Activated CD8-positive, alpha-beta T cell treated with anti-CD3 and anti-CD28 coated beads for 36 hours (primary cell): ENCODE measurements at regions not wholly inside any gene's neighbourhood (a gene's known extent, or its start where the extent isn't known, plus 50 kb on each side); places are given as distances from the start of the nearest gene placed in this dataset.
A peak's percentile ranks its signal among the peaks of the same experiment; 100 is the strongest.

Experiments
- ATAC-seq: fragments of 200-7000 bp; cut with Tn5 transposase; one replicate; pipeline ENCODE4 v1.10.0; 2021; ENCODE audit warnings: mild to moderate bottlenecking, moderate library complexity
- CTCF ChIA-PET: fragments of 350-600 bp; sonication (Branson Sonifier 250); formaldehyde crosslinking; loops from one replicate; lab custom pipeline; 2021; ENCODE audit warnings: antibody characterized with exemption; lab: Charles Lee
- POLR2A ChIA-PET: fragments of 350-600 bp; sonication (Branson Sonifier 250); formaldehyde crosslinking; loops from one replicate; lab custom pipeline; 2021; ENCODE audit warnings: antibody characterized with exemption; lab: Charles Lee
- DNase-seq: peaks from one replicate; pipeline ENCODE4 v3.0.0-alpha.2; 2020
- H3K27ac Mint-ChIP-seq: one replicate; pipeline ENCODE4 v1.8.0; 2021; ENCODE audit warnings: mild to moderate bottlenecking, mixed read lengths
- H3K27me3 Mint-ChIP-seq: one replicate; pipeline ENCODE4 v1.8.0; 2021; ENCODE audit warnings: mixed read lengths
- H3K36me3 Mint-ChIP-seq: one replicate; pipeline ENCODE4 v1.8.0; 2021; ENCODE audit warnings: low read depth, mixed read lengths
- H3K4me1 Mint-ChIP-seq: one replicate; pipeline ENCODE4 v1.8.0; 2021; ENCODE audit warnings: low read depth, mixed read lengths
- H3K4me3 Mint-ChIP-seq: one replicate; pipeline ENCODE4 v1.8.0; 2021; ENCODE audit warnings: mild to moderate bottlenecking, moderate library complexity, mixed read lengths
- H3K9me3 Mint-ChIP-seq: one replicate; pipeline ENCODE4 v1.8.0; 2021; ENCODE audit warnings: mixed read lengths
- intact Hi-C: fragments of 100-400 bp; cut with micrococcal nuclease; formaldehyde crosslinking; loops from one replicate; pipeline ENCODE4 v1.10.0; 2022
- TF ChIP-seq, protein P1 (sequence below): fragments of 200-600 bp; IDR thresholded peaks from one replicate; pipeline ENCODE4 v1.8.0; 2022; ENCODE audit warnings: antibody characterized with exemption, mild to moderate bottlenecking

DNA sequence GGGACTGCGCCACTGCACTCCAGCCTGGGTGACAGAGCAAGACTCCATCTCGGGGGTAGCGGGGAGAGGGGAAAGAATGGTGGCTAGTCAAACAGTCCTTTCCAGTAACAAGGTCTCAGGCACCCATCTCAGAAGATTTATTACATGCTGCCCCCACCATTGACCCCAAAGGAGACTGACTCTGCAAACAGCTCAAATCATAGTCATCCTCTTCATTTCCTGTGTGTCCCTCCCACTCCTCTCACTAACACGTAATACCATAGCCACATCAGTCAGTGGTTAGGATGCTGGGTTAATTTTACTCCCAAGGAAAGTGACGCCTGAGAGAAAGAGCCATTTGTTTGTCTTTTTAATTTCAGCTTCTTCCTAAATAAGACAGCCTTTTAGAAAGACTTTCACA, 56.6 kb upstream of the BET1 start:
- CTCF ChIA-PET = interaction anchor here (1.2 kb wide), 1 partner anchor 17 kb away, joined by 3 read pairs; no protein-coding TSS in a partner anchor
- H3K36me3 Mint-ChIP-seq = no peaks in the 10 kb centered on the region
- DNase-seq (peak; percentile 16), ATAC-seq (peak; percentile 78)
- no peak overlapping the region for H3K4me3 Mint-ChIP-seq
- POLR2A ChIA-PET = no interaction called here
- H3K27ac Mint-ChIP-seq = no peak overlapping the region
- peaks cover 34% of the 10 kb centered on the region for H3K27me3 Mint-ChIP-seq
- intact Hi-C loops = no loop called here
- H3K9me3 Mint-ChIP-seq = no peaks in the 10 kb centered on the region
- TF ChIP-seq, protein P1, sequence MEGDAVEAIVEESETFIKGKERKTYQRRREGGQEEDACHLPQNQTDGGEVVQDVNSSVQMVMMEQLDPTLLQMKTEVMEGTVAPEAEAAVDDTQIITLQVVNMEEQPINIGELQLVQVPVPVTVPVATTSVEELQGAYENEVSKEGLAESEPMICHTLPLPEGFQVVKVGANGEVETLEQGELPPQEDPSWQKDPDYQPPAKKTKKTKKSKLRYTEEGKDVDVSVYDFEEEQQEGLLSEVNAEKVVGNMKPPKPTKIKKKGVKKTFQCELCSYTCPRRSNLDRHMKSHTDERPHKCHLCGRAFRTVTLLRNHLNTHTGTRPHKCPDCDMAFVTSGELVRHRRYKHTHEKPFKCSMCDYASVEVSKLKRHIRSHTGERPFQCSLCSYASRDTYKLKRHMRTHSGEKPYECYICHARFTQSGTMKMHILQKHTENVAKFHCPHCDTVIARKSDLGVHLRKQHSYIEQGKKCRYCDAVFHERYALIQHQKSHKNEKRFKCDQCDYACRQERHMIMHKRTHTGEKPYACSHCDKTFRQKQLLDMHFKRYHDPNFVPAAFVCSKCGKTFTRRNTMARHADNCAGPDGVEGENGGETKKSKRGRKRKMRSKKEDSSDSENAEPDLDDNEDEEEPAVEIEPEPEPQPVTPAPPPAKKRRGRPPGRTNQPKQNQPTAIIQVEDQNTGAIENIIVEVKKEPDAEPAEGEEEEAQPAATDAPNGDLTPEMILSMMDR = no peak
- H3K4me1 Mint-ChIP-seq = peaks cover 14% of the 10 kb centered on the region

DNA sequence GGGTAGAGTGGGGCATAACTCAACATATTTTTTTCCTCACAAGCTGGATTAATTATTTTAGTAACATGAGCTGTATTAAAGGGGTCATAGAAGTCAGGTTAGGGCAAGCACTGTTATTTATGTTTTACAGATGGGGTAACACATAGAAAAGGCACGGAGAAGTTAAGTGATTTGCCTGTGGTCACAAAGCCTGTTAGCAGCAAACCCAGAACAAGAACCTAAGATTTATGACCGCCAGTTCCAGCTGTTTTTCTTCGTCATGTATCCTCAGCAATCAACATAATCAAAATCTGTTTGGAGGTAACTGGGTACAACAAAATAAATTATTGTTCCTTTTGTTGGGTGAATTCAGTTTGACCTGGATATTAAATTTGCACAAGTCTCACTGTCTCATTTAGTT, 57.2 kb upstream of the BET1 start:
- CTCF ChIA-PET = interaction anchor here (1.2 kb wide), 1 partner anchor 17 kb away, joined by 3 read pairs; no protein-coding TSS in a partner anchor
- ATAC-seq (no peak), DNase-seq (no peak)
- no peaks in the 10 kb centered on the region for H3K36me3 Mint-ChIP-seq
- intact Hi-C loops = no loop called here
- H3K4me1 Mint-ChIP-seq = peaks cover 14% of the 10 kb centered on the region
- TF ChIP-seq, protein P1 = no peak
- H3K27ac Mint-ChIP-seq = no peak overlapping the region
- no peaks in the 10 kb centered on the region for H3K9me3 Mint-ChIP-seq
- H3K4me3 Mint-ChIP-seq = no peak overlapping the region
- POLR2A ChIA-PET = no interaction called here
- H3K27me3 Mint-ChIP-seq = peaks cover 37% of the 10 kb centered on the region

DNA sequence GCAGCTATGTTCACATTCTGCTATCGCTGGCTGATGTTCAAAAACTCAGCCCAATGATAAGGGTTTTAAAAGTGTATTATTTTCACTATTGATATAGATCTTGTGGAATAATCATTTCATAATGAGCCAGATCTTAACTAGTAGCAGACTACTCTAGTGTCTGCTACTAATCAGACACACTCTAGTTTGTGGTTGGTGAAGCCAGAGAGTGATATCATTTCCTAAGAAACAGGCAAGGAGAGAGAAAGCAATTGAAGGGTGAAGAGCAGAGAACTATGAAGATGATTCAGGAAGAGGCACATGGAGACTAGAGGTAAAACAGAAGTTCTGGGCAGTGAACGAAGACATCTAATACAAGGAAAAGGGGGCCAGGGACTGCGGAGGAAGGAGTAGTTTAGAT, 58.2 kb upstream of the BET1 start:
- no peak for DNase-seq
- Mint-ChIP-seq H3K9me3 (no peaks in the 10 kb centered on the region), H3K27me3 (peaks cover 42% of the 10 kb centered on the region), H3K27ac (no peak overlapping the region), H3K4me1 (peaks cover 14% of the 10 kb centered on the region), H3K4me3 (no peak overlapping the region), H3K36me3 (no peaks in the 10 kb centered on the region)
- ChIA-PET CTCF (interaction anchor here (1.5 kb wide), 1 partner anchor 25 kb away, joined by 3 read pairs; no protein-coding TSS in a partner anchor), POLR2A (interaction anchor here (0.6 kb wide), 1 partner anchor 134 kb away, joined by 3 read pairs; no protein-coding TSS in a partner anchor)
- intact Hi-C loops = no loop called here
- TF ChIP-seq, protein P1 = no peak
- ATAC-seq = no peak

DNA sequence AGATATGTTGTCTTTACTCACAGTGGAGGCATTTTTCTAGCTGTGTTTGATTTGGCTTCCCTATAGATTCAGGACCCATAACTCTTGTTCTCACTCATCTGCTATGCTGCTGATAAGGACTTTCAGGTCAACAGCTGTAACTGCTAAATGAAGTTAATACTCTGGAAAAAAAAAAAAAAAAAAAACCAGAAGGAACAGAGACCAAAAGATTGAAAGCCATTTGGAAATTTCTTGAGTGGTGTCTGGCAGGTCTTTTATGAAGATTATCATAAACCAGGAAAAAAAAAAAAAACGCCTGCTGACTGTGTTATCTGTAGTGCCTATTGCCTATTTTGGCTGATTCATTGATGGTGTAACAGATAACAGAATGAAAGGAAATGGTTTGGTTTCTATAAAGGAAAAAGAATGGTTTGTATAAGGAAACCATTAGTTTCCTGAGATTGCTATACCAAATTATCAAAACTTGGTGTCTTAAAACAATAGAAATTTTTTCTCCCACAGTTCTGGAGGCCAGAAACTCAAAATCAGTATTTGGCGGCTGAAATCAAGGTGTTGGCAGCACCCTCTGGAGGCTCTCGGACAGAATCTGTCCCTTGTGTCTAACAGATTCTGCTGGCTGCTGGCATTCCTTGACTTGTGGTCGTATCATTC, 60.5 kb upstream of the BET1 start:
- intact Hi-C loops = no loop called here
- TF ChIP-seq, protein P1 = no peak
- H3K27me3 Mint-ChIP-seq = peaks cover 43% of the 10 kb centered on the region
- ATAC-seq = no peak
- ChIA-PET CTCF (interaction anchor here (1.2 to 1.4 kb wide), 2 partner anchors 23 to 162 kb away, joined by 3 read pairs; no protein-coding TSS in a partner anchor), POLR2A (no interaction called here)
- H3K36me3 Mint-ChIP-seq = no peaks in the 10 kb centered on the region
- H3K9me3 Mint-ChIP-seq = no peaks in the 10 kb centered on the region
- no peak overlapping the region for H3K4me3 Mint-ChIP-seq
- H3K27ac Mint-ChIP-seq = no peak overlapping the region
- DNase-seq = no peak
- H3K4me1 Mint-ChIP-seq = peaks cover 14% of the 10 kb centered on the region

DNA sequence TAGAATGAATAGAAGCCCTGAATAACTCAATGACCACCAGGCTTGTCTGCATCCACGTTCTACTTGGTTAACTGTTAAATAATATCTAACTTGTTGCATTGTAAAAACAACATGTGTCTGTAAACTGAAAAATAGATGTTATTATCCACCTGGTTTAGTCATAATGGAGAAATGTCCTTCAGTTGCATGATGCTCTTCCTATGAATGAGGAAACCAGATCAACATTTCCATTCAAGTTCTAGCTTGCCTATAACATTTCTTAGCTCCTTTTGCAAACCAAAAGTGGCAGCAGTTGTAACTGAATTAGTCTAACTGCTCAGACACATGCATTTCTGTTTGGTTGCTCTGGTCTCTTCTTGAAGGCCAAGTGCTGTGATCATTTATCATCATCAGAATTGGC, 62.9 kb upstream of the BET1 start:
- H3K4me3 Mint-ChIP-seq = no peak overlapping the region
- H3K9me3 Mint-ChIP-seq = no peaks in the 10 kb centered on the region
- POLR2A ChIA-PET = no interaction called here
- peaks cover 8% of the 10 kb centered on the region for H3K4me1 Mint-ChIP-seq
- CTCF ChIA-PET = interaction anchor here (1.1 to 1.4 kb wide), 2 partner anchors 11 to 21 kb away, joined by 3 read pairs; no protein-coding TSS in a partner anchor
- no peak for DNase-seq
- intact Hi-C loops = no loop called here
- no peaks in the 10 kb centered on the region for H3K36me3 Mint-ChIP-seq
- peaks cover 38% of the 10 kb centered on the region for H3K27me3 Mint-ChIP-seq
- ATAC-seq = no peak
- H3K27ac Mint-ChIP-seq = no peak overlapping the region
- TF ChIP-seq, protein P1 = no peak
